ENCODE measurements at regions not wholly inside any gene's neighbourhood (a gene's known extent, or its start where the extent isn't known, plus 50 kb on each side); places are given as distances from the start of the nearest gene placed in this dataset.

- no peak for TF ChIP-seq CTCF (IDR thresholded peaks at IDR 0.05)
- no peak for TF ChIP-seq EZH2 (IDR thresholded peaks at IDR 0.05; ENCODE audit: borderline replicate concordance, insufficient read depth, low read depth, low read length, poor library complexity, severe bottlenecking)
These were observed 233.3 kb upstream of the EGLN3 start for GRCh38 chr14:34184126-34184525.
